K562 (cell line): ENCODE measurements at regions not wholly inside any gene's neighbourhood (a gene's known extent, or its start where the extent isn't known, plus 50 kb on each side); places are given as distances from the start of the nearest gene placed in this dataset.
A peak's percentile ranks its signal among the peaks of the same experiment; 100 is the strongest.

ENCODE experiments used
- E2F1 ChIP-seq: sonication (generic); formaldehyde crosslinking; IDR thresholded peaks from 2 replicates; pipeline ENCODE4 v1.8.1; 2023; ENCODE audit warnings: mild to moderate bottlenecking, missing genetic modification reagents, moderate library complexity
- EHMT2 ChIP-seq: fragments of 450-650 bp; IDR thresholded peaks from 2 replicates; pipeline ENCODE4 v1.6.1; 2018; ENCODE audit warnings: antibody characterized with exemption
- ERF ChIP-seq: fragments of 450-650 bp; formaldehyde crosslinking; IDR thresholded peaks from 2 replicates; pipeline ENCODE4 v1.4.0; 2020; ENCODE audit warnings: mild to moderate bottlenecking, mixed read lengths
- ETV6 ChIP-seq, 3 experiments: fragments of 150-350 bp in 1 of 3; sonication (generic) in 1 of 3; formaldehyde crosslinking in 1 of 3; IDR thresholded peaks; 2 replicates each; pipeline versions ENCODE4 v1.6.1 to v1.8.0; 2014 to 2022; ENCODE audit warnings: borderline replicate concordance in 2 of 3, low read depth in 2 of 3, antibody characterized with exemption in 1 of 3, low read length in 1 of 3, mild to moderate bottlenecking in 1 of 3, missing genetic modification reagents in 1 of 3
- FOXP1 ChIP-seq: sonication (generic); formaldehyde crosslinking; IDR thresholded peaks from 2 replicates; pipeline ENCODE4 v1.8.0; 2022; ENCODE audit warnings: mild to moderate bottlenecking, missing genetic modification reagents
- HDAC3 ChIP-seq: fragments of 450-650 bp; IDR thresholded peaks from 2 replicates; pipeline ENCODE4 v1.6.1; 2018; ENCODE audit warnings: borderline replicate concordance, mild to moderate bottlenecking, moderate library complexity; ENCODE audit not compliant: partially characterized antibody
- ILK ChIP-seq: fragments of 450-650 bp; IDR thresholded peaks from 2 replicates; pipeline ENCODE4 v1.6.1; 2016; ENCODE audit warnings: missing genetic modification characterization, low read depth, mild to moderate bottlenecking, missing compliant biosample characterization, moderate library complexity, borderline replicate concordance
- NFIC ChIP-seq: fragments of 450-650 bp; IDR thresholded peaks from 2 replicates; pipeline ENCODE4 v1.6.1; 2017; ENCODE audit warnings: mild to moderate bottlenecking, inconsistent platforms
- NR4A1 ChIP-seq, 2 experiments: fragments of 250-450 bp in 1 of 2; fragments of 450-650 bp in 1 of 2; sonication (Bioruptor Pico) in 1 of 2; IDR thresholded peaks; 2 replicates each; pipeline versions ENCODE4 v1.4.0 to v1.6.1; 2016 to 2020; ENCODE audit warnings: mild to moderate bottlenecking in 2 of 2, missing compliant biosample characterization in 1 of 2, missing genetic modification characterization in 1 of 2, moderate library complexity in 1 of 2
- POLR2H ChIP-seq: IDR thresholded peaks from 2 replicates; pipeline ENCODE4 v1.6.1; 2016; ENCODE audit warnings: missing genetic modification characterization, low read depth, mild to moderate bottlenecking, control low read depth, missing compliant biosample characterization, moderate library complexity
- PPARD ChIP-seq: fragments of 250-450 bp; sonication (Bioruptor Pico); IDR thresholded peaks from 2 replicates; pipeline ENCODE4 v1.8.0; 2022; ENCODE audit warnings: inconsistent platforms, mild to moderate bottlenecking, moderate library complexity
- SMAD2 ChIP-seq: fragments of 150-350 bp; IDR thresholded peaks from 2 replicates; pipeline ENCODE4 v1.6.1; 2014; ENCODE audit warnings: low read depth, mild to moderate bottlenecking, low read length
- TFAP4 ChIP-seq: sonication (generic); formaldehyde crosslinking; IDR thresholded peaks from 2 replicates; pipeline ENCODE4 v1.8.0; 2022; ENCODE audit warnings: missing genetic modification reagents, mild to moderate bottlenecking, moderate library complexity, borderline replicate concordance
- USF2 ChIP-seq: sonication (generic); formaldehyde crosslinking; IDR thresholded peaks from 2 replicates; pipeline ENCODE4 v1.5.0; 2020; ENCODE audit warnings: missing genetic modification reagents
- ZNF57 ChIP-seq: fragments of 450-650 bp; formaldehyde crosslinking; IDR thresholded peaks from 2 replicates; pipeline ENCODE4 v1.4.0; 2020; ENCODE audit warnings: mild to moderate bottlenecking, moderate library complexity
- ZNF583 ChIP-seq: fragments of 250-450 bp; sonication (Bioruptor Pico); IDR thresholded peaks from 2 replicates; pipeline ENCODE4 v1.4.0; 2020
- ZNF77 ChIP-seq: fragments of 250-450 bp; sonication (Bioruptor Pico); IDR thresholded peaks from 2 replicates; pipeline ENCODE4 v1.5.0; 2020
- TF ChIP-seq, protein P1 (sequence below): fragments of 150-350 bp; conservative IDR thresholded peaks from 2 replicates; pipeline ENCODE4 v1.6.1; 2014; ENCODE audit warnings: low read length
- TF ChIP-seq, protein P2 (sequence below): conservative IDR thresholded peaks from 2 replicates; pipeline ENCODE4 v1.6.1; 2011; ENCODE audit warnings: low read depth, mild to moderate bottlenecking, low read length; ENCODE audit not compliant: control insufficient read depth

GRCh38 chr12:116360579-116361413, 83.3 kb upstream of the MED13L start (continued):
- TF ChIP-seq EHMT2 (peak; percentile 75; the same call in 1 of the 2 replicates), NFIC (peak; percentile 50), ZNF583 (CRISPR knock-in tag) (no peak; the same call in 1 of the 2 replicates), PPARD (CRISPR knock-in tag) (no peak), ZNF57 (CRISPR knock-in tag) (no peak), FOXP1 (CRISPR knock-in tag) (no peak), ZNF77 (CRISPR knock-in tag) (no peak), E2F1 (CRISPR knock-in tag) (no peak), ILK (tag) (no peak), SMAD2 (no peak), TFAP4 (CRISPR knock-in tag) (peak; percentile 48; the same call in 1 of the 2 replicates), USF2 (CRISPR knock-in tag) (no peak), POLR2H (tag) (no peak), ETV6 (IDR thresholded peaks at IDR 0.05; ENCODE audit: borderline replicate concordance in 1 of 2, low read depth in 2 of 2, low read length in 1 of 2) (no peak), ETV6 (CRISPR knock-in tag; IDR thresholded peaks at IDR 0.05; ENCODE audit: borderline replicate concordance) (no peak), ERF (CRISPR knock-in tag) (no peak), HDAC3 (peak; percentile 82), NR4A1 (CRISPR knock-in tag; IDR thresholded peaks at IDR 0.05) (no peak), NR4A1 (tag; IDR thresholded peaks at IDR 0.05) (0 out of 2 replicates have a peak, but pooled peaks have one; percentile 56)
- TF ChIP-seq, protein P1, sequence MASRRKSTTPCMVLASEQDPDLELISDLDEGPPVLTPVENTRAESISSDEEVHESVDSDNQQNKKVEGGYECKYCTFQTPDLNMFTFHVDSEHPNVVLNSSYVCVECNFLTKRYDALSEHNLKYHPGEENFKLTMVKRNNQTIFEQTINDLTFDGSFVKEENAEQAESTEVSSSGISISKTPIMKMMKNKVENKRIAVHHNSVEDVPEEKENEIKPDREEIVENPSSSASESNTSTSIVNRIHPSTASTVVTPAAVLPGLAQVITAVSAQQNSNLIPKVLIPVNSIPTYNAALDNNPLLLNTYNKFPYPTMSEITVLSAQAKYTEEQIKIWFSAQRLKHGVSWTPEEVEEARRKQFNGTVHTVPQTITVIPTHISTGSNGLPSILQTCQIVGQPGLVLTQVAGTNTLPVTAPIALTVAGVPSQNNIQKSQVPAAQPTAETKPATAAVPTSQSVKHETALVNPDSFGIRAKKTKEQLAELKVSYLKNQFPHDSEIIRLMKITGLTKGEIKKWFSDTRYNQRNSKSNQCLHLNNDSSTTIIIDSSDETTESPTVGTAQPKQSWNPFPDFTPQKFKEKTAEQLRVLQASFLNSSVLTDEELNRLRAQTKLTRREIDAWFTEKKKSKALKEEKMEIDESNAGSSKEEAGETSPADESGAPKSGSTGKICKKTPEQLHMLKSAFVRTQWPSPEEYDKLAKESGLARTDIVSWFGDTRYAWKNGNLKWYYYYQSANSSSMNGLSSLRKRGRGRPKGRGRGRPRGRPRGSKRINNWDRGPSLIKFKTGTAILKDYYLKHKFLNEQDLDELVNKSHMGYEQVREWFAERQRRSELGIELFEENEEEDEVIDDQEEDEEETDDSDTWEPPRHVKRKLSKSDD, result 0 out of 2 replicates have a peak, but pooled peaks have one; percentile 53
- TF ChIP-seq, protein P2, sequence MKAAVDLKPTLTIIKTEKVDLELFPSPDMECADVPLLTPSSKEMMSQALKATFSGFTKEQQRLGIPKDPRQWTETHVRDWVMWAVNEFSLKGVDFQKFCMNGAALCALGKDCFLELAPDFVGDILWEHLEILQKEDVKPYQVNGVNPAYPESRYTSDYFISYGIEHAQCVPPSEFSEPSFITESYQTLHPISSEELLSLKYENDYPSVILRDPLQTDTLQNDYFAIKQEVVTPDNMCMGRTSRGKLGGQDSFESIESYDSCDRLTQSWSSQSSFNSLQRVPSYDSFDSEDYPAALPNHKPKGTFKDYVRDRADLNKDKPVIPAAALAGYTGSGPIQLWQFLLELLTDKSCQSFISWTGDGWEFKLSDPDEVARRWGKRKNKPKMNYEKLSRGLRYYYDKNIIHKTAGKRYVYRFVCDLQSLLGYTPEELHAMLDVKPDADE, result no peak
